Kidney (tissue), 13 donors: ENCODE measurements at regions not wholly inside any gene's neighbourhood (a gene's known extent, or its start where the extent isn't known, plus 50 kb on each side); places are given as distances from the start of the nearest gene placed in this dataset.
A peak's percentile ranks its signal among the peaks of the same experiment; 100 is the strongest.

ENCODE experiments used
- DNase-seq, 5 donors: peaks; one replicate each; pipeline ENCODE4 v3.0.0-alpha.2; 2013 to 2020
- FAIRE-seq: peaks from 2 replicates; lab custom pipeline; 2012; peaks lifted over from hg19 to GRCh38; lab: Jason Lieb, UNC
- H3K27ac ChIP-seq, 2 donors: one replicate each; pipeline ENCODE4 v1.7.0; 2013; ENCODE audit warnings: low read depth in 2 of 2, low read length in 2 of 2, inconsistent platforms in 1 of 2
- H3K27me3 ChIP-seq: one replicate; pipeline ENCODE4 v1.7.1; 2013; ENCODE audit warnings: low read length, inconsistent platforms; ENCODE audit not compliant: control insufficient read depth, insufficient read depth
- H3K36me3 ChIP-seq, 3 donors: one replicate each; pipeline versions ENCODE4 v1.7.0 to v1.7.1; 2013; ENCODE audit warnings: low read length in 3 of 3, control low read depth in 1 of 3, inconsistent platforms in 1 of 3; ENCODE audit not compliant: insufficient read depth in 3 of 3, control insufficient read depth in 2 of 3
- H3K4me1 ChIP-seq, 3 donors: one replicate each; pipeline versions ENCODE4 v1.7.0 to v1.7.1; 2013; ENCODE audit warnings: low read length in 3 of 3, inconsistent platforms in 1 of 3, low read depth in 1 of 3; ENCODE audit not compliant: control insufficient read depth in 2 of 3, insufficient read depth in 2 of 3
- H3K4me3 ChIP-seq, 3 donors: one replicate each; pipeline versions ENCODE4 v1.7.0 to v1.8.1; 2013; ENCODE audit warnings: low read length in 3 of 3, control low read depth in 1 of 3, inconsistent platforms in 1 of 3
- H3K9ac ChIP-seq, 3 donors: one replicate each; pipeline versions ENCODE4 v1.7.0 to v1.7.1; 2013; ENCODE audit warnings: low read length in 3 of 3, control low read depth in 1 of 3, inconsistent platforms in 1 of 3
- H3K9me3 ChIP-seq, 3 donors: one replicate each; pipeline versions ENCODE4 v1.7.0 to v1.7.1; 2013; ENCODE audit warnings: low read length in 3 of 3, control low read depth in 1 of 3, inconsistent platforms in 1 of 3; ENCODE audit not compliant: control insufficient read depth in 2 of 3, insufficient read depth in 1 of 3
- intact Hi-C: fragments of 100-400 bp; cut with DNase I; formaldehyde crosslinking; loops from one replicate; pipeline ENCODE4 v1.11.1; 2022
- TF ChIP-seq, protein P1 (sequence below): IDR thresholded peaks from 3 replicates; pipeline ENCODE4 v1.5.1; 2012; ENCODE audit warnings: mild to moderate bottlenecking, moderate library complexity, borderline replicate concordance; ENCODE audit not compliant: insufficient read depth; ENCODE audit errors: extremely low read depth
- donor health status: control.
- donor health status: control.
- donor health status: control.
- donor health status: control.
- donor health status: control.
- donor health status: DM: yes; HTN: yes; CAD: no.
- donor health status: Normal renal cell carcinoma (clear cell type).

DNA sequence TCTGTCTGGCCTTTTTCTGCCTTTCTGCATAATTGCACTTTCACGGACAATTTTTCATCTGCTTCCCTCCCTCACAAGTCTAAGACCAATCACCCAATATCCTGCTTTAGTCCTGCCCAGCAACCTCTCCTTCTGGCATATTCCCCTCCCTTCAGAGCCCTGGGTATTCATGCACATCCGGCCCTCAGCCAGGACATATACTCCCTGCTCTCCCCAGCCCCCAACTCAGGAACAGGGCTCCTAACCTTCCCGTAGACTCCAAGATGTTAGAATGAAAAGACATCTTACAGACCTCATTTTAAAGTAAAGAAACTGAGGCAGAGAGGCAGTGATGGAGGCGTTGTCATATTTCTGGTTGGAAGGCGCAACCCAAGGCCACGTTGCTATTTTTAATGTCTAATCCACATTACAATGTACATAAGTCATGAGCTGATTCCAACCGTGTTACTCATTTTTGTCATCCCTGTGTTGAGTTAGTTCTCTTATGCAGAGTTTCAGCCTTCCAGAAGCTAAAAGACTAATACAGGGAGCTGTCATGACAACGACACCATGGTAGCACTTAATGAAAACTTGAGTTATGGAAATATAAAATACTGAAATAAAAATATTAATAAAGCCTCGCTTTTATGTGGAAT is 209.2 kb downstream of the TSHZ3 start:
- Histone ChIP-seq H3K4me3 (no peak overlapping the region), H3K27ac (no peak overlapping the region), H3K27me3 (no peaks in the 10 kb centered on the region), H3K4me1 (no peaks in the 10 kb centered on the region), H3K9me3 (no peaks in the 10 kb centered on the region), H3K9ac (no peak overlapping the region), H3K36me3 (no peaks in the 10 kb centered on the region)
- intact Hi-C loops, result no loop called here
- DNase-seq (peak in 3 of 5 donors; percentile 27 to 58 (median 55)), FAIRE-seq (no peak)
- TF ChIP-seq, protein P1, sequence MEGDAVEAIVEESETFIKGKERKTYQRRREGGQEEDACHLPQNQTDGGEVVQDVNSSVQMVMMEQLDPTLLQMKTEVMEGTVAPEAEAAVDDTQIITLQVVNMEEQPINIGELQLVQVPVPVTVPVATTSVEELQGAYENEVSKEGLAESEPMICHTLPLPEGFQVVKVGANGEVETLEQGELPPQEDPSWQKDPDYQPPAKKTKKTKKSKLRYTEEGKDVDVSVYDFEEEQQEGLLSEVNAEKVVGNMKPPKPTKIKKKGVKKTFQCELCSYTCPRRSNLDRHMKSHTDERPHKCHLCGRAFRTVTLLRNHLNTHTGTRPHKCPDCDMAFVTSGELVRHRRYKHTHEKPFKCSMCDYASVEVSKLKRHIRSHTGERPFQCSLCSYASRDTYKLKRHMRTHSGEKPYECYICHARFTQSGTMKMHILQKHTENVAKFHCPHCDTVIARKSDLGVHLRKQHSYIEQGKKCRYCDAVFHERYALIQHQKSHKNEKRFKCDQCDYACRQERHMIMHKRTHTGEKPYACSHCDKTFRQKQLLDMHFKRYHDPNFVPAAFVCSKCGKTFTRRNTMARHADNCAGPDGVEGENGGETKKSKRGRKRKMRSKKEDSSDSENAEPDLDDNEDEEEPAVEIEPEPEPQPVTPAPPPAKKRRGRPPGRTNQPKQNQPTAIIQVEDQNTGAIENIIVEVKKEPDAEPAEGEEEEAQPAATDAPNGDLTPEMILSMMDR, result no peak

DNA sequence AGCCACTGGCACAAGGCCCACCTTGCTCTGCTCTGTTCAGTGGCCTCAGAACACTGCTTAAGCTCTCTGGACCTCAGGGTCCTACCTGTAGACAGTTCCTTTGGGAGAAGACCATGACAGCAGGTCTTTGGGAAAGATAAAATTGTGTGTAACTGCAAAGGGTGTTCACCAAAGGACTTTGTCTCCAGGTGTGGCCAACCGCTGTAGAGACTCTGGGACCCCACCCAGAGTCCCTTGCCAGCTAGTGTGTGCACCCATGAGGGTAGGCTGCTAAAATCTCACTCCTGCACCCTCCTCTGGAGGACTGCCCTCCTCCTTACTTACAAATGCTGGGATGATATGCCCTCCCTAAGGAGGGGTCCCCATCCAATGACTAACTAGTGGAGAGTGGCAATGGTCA is 211.2 kb downstream of the TSHZ3 start:
- Histone ChIP-seq H3K27me3 (no peaks in the 10 kb centered on the region), H3K36me3 (no peaks in the 10 kb centered on the region), H3K4me3 (no peak overlapping the region), H3K9ac (no peak overlapping the region), H3K4me1 (no peaks in the 10 kb centered on the region), H3K9me3 (no peaks in the 10 kb centered on the region), H3K27ac (no peak overlapping the region)
- intact Hi-C loops, result no loop called here
- FAIRE-seq (no peak), DNase-seq (no peak)
- TF ChIP-seq, protein P1, result no peak

DNA sequence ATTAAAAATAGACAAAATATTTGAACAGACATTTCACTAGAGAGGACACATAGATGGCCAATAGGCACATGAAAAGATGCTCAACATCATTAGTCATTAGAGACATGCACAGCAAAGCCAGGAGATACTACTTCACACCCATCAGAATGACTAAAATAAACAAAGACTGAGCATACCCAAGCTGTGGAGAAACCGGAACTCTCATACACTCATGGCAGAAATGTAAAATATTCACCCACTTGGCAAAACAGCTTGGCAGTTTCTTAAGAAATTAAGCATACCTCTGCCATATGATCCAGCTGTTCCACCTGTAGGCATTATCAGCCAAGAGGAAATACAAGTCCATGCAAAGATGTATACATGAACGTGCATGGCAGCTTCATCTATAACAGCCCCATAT is 213.4 kb downstream of the TSHZ3 start:
- Histone ChIP-seq H3K27me3 (no peaks in the 10 kb centered on the region), H3K4me3 (no peak overlapping the region), H3K9me3 (no peaks in the 10 kb centered on the region), H3K9ac (no peak overlapping the region), H3K27ac (no peak overlapping the region), H3K36me3 (no peaks in the 10 kb centered on the region), H3K4me1 (no peaks in the 10 kb centered on the region)
- no peak for DNase-seq
- intact Hi-C loops, result no loop called here
- TF ChIP-seq, protein P1, result no peak
- no peak for FAIRE-seq

DNA sequence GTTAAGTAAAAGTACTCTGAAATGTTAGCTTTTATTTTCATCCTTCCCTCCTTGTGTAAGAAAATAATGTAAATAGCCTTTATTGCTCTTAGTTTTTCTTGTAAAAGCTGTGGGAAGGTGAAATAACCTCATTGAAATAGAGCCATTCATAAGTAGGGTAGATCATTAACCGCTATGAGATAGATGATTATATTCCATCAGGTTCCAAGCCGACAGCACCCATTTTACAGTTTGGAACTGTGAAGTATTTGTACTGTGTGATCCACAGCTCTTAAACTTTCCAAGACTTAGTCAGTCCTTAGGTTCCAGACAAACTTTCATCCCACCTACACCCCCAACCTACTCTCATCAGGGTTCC is 216.5 kb downstream of the TSHZ3 start:
- TF ChIP-seq, protein P1, result no peak
- Histone ChIP-seq H3K9me3 (no peaks in the 10 kb centered on the region), H3K27ac (no peak overlapping the region), H3K4me3 (no peak overlapping the region), H3K9ac (no peak overlapping the region), H3K27me3 (no peaks in the 10 kb centered on the region), H3K36me3 (no peaks in the 10 kb centered on the region), H3K4me1 (no peaks in the 10 kb centered on the region)
- intact Hi-C loops, result no loop called here
- DNase-seq, result no peak
- FAIRE-seq, result no peak
